Vagina (tissue), 2 donors: ENCODE measurements at regions not wholly inside any gene's neighbourhood (a gene's known extent, or its start where the extent isn't known, plus 50 kb on each side); places are given as distances from the start of the nearest gene placed in this dataset.

Experiments
- POLR2A ChIP-seq, 2 donors: fragments of 450-650 bp; IDR thresholded peaks; one replicate each; pipeline ENCODE4 v1.6.1; 2017; ENCODE audit warnings: antibody characterized with exemption in 2 of 2, mild to moderate bottlenecking in 2 of 2, moderate library complexity in 2 of 2
- TF ChIP-seq, protein P1 (sequence below), 3 experiments: fragments of 450-650 bp in 2 of 3; fragments of 200-600 bp in 1 of 3; sonication (generic) in 1 of 3; IDR thresholded peaks; one replicate each; pipeline ENCODE4 v1.5.1; 2017 to 2019; ENCODE audit warnings: antibody characterized with exemption in 3 of 3, mild to moderate bottlenecking in 2 of 3, moderate library complexity in 2 of 3

GRCh38 chr14:55805250-55805649, 225.2 kb downstream of the KTN1 start:
- TF ChIP-seq, protein P1, sequence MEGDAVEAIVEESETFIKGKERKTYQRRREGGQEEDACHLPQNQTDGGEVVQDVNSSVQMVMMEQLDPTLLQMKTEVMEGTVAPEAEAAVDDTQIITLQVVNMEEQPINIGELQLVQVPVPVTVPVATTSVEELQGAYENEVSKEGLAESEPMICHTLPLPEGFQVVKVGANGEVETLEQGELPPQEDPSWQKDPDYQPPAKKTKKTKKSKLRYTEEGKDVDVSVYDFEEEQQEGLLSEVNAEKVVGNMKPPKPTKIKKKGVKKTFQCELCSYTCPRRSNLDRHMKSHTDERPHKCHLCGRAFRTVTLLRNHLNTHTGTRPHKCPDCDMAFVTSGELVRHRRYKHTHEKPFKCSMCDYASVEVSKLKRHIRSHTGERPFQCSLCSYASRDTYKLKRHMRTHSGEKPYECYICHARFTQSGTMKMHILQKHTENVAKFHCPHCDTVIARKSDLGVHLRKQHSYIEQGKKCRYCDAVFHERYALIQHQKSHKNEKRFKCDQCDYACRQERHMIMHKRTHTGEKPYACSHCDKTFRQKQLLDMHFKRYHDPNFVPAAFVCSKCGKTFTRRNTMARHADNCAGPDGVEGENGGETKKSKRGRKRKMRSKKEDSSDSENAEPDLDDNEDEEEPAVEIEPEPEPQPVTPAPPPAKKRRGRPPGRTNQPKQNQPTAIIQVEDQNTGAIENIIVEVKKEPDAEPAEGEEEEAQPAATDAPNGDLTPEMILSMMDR (IDR thresholded peaks at IDR 0.05) = no peak
- TF ChIP-seq POLR2A (IDR thresholded peaks at IDR 0.05) = no peak
